CD4-positive, CD25-positive, alpha-beta regulatory T cell (primary cell): ENCODE measurements at regions not wholly inside any gene's neighbourhood (a gene's known extent, or its start where the extent isn't known, plus 50 kb on each side); places are given as distances from the start of the nearest gene placed in this dataset.

Experiments
- ATAC-seq, 2 donors: fragments of 150-1000 bp; cut with Tn5 transposase; one replicate each; pipeline ENCODE4 v1.10.0; 2021; ENCODE audit warnings: low read depth in 2 of 2, moderate number of reproducible peaks in 2 of 2, moderate library complexity in 1 of 2
- DNase-seq, 3 donors: peaks; one replicate each; pipeline versions ENCODE4 v3.0.0 to v3.0.0-alpha.2; 2012 to 2022; ENCODE audit warnings: mixed read lengths in 1 of 3
- H3K27ac ChIP-seq: one replicate; pipeline ENCODE4 v1.7.0; 2013; ENCODE audit warnings: mild to moderate bottlenecking, low read length; ENCODE audit not compliant: insufficient read depth, poor library complexity, severe bottlenecking
- H3K27me3 ChIP-seq: one replicate; pipeline ENCODE4 v1.7.0; 2013; ENCODE audit warnings: low read length; ENCODE audit not compliant: control insufficient read depth, insufficient read depth
- H3K36me3 ChIP-seq: one replicate; pipeline ENCODE4 v1.7.0; 2013; ENCODE audit warnings: mild to moderate bottlenecking, low read length, moderate library complexity; ENCODE audit not compliant: control insufficient read depth, insufficient read depth
- H3K4me1 ChIP-seq: 2 replicates; pipeline ENCODE4 v1.7.0; 2013; ENCODE audit warnings: mild to moderate bottlenecking, low read length; ENCODE audit not compliant: insufficient read depth, control insufficient read depth, poor library complexity, severe bottlenecking
- H3K4me3 ChIP-seq: one replicate; pipeline ENCODE4 v1.7.0; 2013; ENCODE audit warnings: low read depth, mild to moderate bottlenecking, low read length, moderate library complexity
- H3K9me3 ChIP-seq, 2 experiments: 1 replicate in 1 of 2; 2 replicates in 1 of 2; pipeline ENCODE4 v1.7.0; 2013; ENCODE audit warnings: low read length in 2 of 2, mild to moderate bottlenecking in 1 of 2, moderate library complexity in 1 of 2; ENCODE audit not compliant: control insufficient read depth in 2 of 2
- H3K27ac Mint-ChIP-seq, 3 donors: one replicate each; pipeline ENCODE4 v1.8.0; 2020 to 2022; ENCODE audit warnings: mild to moderate bottlenecking in 3 of 3, mixed read lengths in 3 of 3, moderate library complexity in 2 of 3
- H3K27me3 Mint-ChIP-seq: one replicate; pipeline ENCODE4 v1.8.0; 2022; ENCODE audit warnings: mild to moderate bottlenecking, mixed read lengths
- H3K36me3 Mint-ChIP-seq: one replicate; pipeline ENCODE4 v1.8.0; 2020; ENCODE audit warnings: mixed read lengths
- H3K4me1 Mint-ChIP-seq, 4 donors: one replicate each; pipeline ENCODE4 v1.8.0; 2020 to 2022; ENCODE audit warnings: mixed read lengths in 4 of 4, mild to moderate bottlenecking in 1 of 4
- H3K4me3 Mint-ChIP-seq, 4 donors: one replicate each; pipeline ENCODE4 v1.8.0; 2020 to 2022; ENCODE audit warnings: mild to moderate bottlenecking in 4 of 4, mixed read lengths in 4 of 4, moderate library complexity in 3 of 4
- H3K9me3 Mint-ChIP-seq, 7 donors: one replicate each; pipeline ENCODE4 v1.8.0; 2020 to 2022; ENCODE audit warnings: mixed read lengths in 7 of 7, mild to moderate bottlenecking in 3 of 7, moderate library complexity in 2 of 7

DNA sequence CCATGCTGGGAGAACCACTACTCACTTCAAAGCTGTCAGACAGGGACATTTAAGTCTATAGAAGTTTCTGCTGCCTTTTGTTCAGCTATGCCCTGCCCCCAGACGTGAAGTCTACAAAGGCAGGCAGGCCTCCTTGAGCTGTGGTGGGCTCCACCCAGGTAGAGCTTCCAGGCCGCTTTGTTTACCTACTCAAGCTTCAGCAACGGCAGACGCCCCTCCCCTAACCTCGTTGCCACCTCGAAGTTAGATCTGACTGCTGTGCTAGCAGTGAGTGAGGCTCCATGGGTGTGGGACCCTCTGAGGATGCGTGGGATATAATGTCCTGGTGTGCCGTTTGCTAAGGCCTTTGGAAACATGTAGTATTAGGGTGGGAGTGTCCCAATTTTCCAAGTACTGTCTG, 276.7 kb downstream of the ZIC4 start:
- no peak overlapping the region for H3K4me3 Mint-ChIP-seq
- Histone ChIP-seq H3K4me3 (no peak overlapping the region), H3K27me3 (no peaks in the 10 kb centered on the region), H3K4me1 (no peaks in the 10 kb centered on the region), H3K36me3 (no peaks in the 10 kb centered on the region), H3K9me3 (no peaks in the 10 kb centered on the region), H3K27ac (no peak overlapping the region)
- no peaks in the 10 kb centered on the region for H3K27me3 Mint-ChIP-seq
- H3K4me1 Mint-ChIP-seq = no peaks in the 10 kb centered on the region
- DNase-seq (no peak), ATAC-seq (no peak)
- H3K9me3 Mint-ChIP-seq = peaks cover 2 to 13% (median 7%) of the 10 kb centered on the region in 7 donors
- H3K36me3 Mint-ChIP-seq = no peaks in the 10 kb centered on the region
- H3K27ac Mint-ChIP-seq = no peak overlapping the region

DNA sequence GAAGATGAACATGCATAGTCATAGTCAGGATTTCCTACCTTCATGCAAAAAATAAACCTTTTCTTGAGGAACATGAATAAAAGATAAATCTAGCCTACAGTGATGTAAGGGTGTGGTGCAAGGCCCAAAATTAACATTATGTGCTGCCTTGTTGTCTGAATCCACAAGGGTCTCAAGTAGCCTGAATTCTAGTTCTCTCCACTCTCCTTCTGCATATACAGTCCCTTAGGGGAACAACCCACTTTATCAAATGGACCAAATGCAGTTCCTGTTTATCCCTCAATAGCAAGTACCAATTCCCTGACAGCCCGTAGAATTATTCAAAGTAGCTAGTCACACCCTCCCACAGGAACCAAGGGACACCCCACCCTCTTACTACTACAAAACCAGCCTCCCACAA, 284.0 kb downstream of the ZIC4 start:
- Mint-ChIP-seq H3K4me1 (no peaks in the 10 kb centered on the region), H3K36me3 (no peaks in the 10 kb centered on the region)
- ATAC-seq = no peak

DNA sequence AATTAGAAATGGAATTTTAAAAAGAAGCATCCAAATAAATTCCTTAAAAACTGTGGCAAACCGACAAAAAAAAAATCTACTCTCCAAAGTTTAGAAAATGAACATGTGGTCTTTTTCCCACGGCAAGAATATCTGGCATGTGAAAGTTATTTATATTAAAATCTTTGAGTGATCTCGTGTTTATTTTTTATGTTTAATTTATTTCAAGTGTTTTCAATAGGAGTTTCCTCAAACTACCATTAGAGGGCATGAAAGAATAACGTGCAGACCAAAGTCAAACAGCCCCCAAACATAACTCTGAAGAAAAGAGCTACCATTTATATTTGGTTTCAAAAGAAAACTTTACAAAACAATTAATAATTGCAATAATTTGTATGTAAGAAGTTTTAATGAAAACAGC, 286.4 kb downstream of the ZIC4 start:
- no peak for ATAC-seq
- Mint-ChIP-seq H3K27ac (no peak overlapping the region), H3K27me3 (no peaks in the 10 kb centered on the region), H3K9me3 (peaks cover 0 to 4% (median 0%) of the 10 kb centered on the region in 7 donors), H3K36me3 (no peaks in the 10 kb centered on the region), H3K4me1 (no peaks in the 10 kb centered on the region), H3K4me3 (no peak overlapping the region)
- H3K27me3 ChIP-seq = no peaks in the 10 kb centered on the region
- no peaks in the 10 kb centered on the region for H3K4me1 ChIP-seq
- no peaks in the 10 kb centered on the region for H3K9me3 ChIP-seq
- no peak for DNase-seq
- H3K27ac ChIP-seq = no peak overlapping the region
- H3K36me3 ChIP-seq = no peaks in the 10 kb centered on the region
- no peak overlapping the region for H3K4me3 ChIP-seq

More for the DNA sequence above, 284.0 kb downstream of the ZIC4 start:
- Mint-ChIP-seq H3K9me3 (peaks cover 0 to 10% (median 2%) of the 10 kb centered on the region in 7 donors), H3K27me3 (no peaks in the 10 kb centered on the region), H3K27ac (no peak overlapping the region), H3K4me3 (no peak overlapping the region)
- Histone ChIP-seq H3K9me3 (no peaks in the 10 kb centered on the region), H3K4me3 (no peak overlapping the region), H3K27me3 (no peaks in the 10 kb centered on the region), H3K27ac (no peak overlapping the region), H3K4me1 (no peaks in the 10 kb centered on the region), H3K36me3 (no peaks in the 10 kb centered on the region)
- DNase-seq = no peak

DNA sequence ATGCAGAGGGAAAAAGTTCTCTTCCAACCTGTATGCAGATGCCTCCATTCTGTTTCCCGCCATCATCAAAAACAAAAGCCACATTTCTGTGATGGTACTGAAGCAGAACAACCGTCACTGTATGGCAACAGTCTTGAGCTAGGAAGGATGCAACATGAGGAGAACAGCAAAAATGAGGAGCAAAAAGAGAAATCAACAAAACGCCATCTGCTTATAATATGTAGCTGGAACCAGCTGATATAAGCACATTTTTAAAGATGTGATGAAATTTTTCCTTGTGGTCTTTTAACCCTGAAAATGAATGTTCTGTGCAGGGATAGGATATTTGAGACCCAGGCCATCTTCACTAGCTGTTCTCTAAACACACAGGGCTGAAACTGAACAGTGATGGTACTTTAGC, 287.0 kb downstream of the ZIC4 start:
- H3K27ac Mint-ChIP-seq = no peak overlapping the region
- H3K27ac ChIP-seq = no peak overlapping the region
- H3K4me1 Mint-ChIP-seq = no peaks in the 10 kb centered on the region
- no peak for ATAC-seq
- no peaks in the 10 kb centered on the region for H3K27me3 Mint-ChIP-seq
- H3K36me3 ChIP-seq = no peaks in the 10 kb centered on the region
- H3K9me3 Mint-ChIP-seq = peaks cover 0 to 4% (median 0%) of the 10 kb centered on the region in 7 donors
- H3K4me3 Mint-ChIP-seq = no peak overlapping the region
- H3K4me3 ChIP-seq = no peak overlapping the region
- H3K27me3 ChIP-seq = no peaks in the 10 kb centered on the region
- no peaks in the 10 kb centered on the region for H3K36me3 Mint-ChIP-seq
- no peaks in the 10 kb centered on the region for H3K9me3 ChIP-seq
- H3K4me1 ChIP-seq = no peaks in the 10 kb centered on the region
- DNase-seq = no peak

DNA sequence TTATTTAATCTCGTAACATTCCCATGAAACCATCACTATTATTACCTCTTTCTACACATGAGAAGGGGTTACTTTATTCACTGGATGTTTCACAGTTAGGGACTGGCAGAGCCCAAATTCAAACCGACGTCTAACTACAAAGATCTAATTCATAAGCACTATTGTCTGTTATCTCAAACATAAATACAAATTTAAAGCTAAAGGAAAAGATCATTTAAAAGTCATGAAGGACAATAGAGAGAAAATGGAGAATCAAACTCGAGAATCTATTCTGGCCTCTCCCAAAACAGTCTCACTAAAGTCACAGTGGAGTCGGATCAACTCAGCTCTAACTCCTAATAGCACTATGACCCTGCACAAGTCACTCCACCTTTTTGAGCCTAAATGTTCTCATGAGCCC, 287.7 kb downstream of the ZIC4 start:
- Histone ChIP-seq H3K27ac (no peak overlapping the region), H3K9me3 (no peaks in the 10 kb centered on the region), H3K27me3 (no peaks in the 10 kb centered on the region), H3K4me1 (no peaks in the 10 kb centered on the region), H3K4me3 (no peak overlapping the region), H3K36me3 (no peaks in the 10 kb centered on the region)
- Mint-ChIP-seq H3K9me3 (peaks cover 0 to 4% (median 0%) of the 10 kb centered on the region in 7 donors), H3K27ac (no peak overlapping the region), H3K4me3 (no peak overlapping the region), H3K4me1 (no peaks in the 10 kb centered on the region), H3K27me3 (no peaks in the 10 kb centered on the region), H3K36me3 (no peaks in the 10 kb centered on the region)
- DNase-seq = no peak
- ATAC-seq = no peak

DNA sequence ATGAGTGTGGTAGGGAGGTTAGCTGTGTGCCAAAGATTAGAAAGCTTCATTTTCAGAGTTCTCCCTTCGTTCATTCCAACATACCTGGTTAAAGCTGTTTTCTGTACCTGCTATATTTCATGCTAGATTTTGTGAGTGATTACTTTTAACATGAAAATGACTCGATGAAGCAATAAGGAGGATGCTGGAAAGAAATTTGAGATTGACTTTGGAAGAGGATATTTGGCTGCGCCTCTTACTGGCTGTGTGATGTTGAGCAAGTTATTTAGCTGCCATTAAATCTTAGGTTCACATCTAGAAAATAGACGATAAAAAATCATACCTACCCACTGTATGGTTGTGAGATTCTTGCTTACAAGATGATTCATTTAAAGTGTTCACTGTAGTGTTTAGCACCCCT, 288.7 kb downstream of the ZIC4 start:
- Histone ChIP-seq H3K27ac (no peak overlapping the region), H3K4me3 (no peak overlapping the region), H3K4me1 (no peaks in the 10 kb centered on the region), H3K27me3 (no peaks in the 10 kb centered on the region), H3K36me3 (no peaks in the 10 kb centered on the region), H3K9me3 (no peaks in the 10 kb centered on the region)
- Mint-ChIP-seq H3K36me3 (no peaks in the 10 kb centered on the region), H3K4me1 (no peaks in the 10 kb centered on the region), H3K27ac (no peak overlapping the region), H3K4me3 (no peak overlapping the region), H3K27me3 (no peaks in the 10 kb centered on the region), H3K9me3 (peaks cover 0 to 4% (median 0%) of the 10 kb centered on the region in 7 donors)
- no peak for DNase-seq
- ATAC-seq = no peak

DNA sequence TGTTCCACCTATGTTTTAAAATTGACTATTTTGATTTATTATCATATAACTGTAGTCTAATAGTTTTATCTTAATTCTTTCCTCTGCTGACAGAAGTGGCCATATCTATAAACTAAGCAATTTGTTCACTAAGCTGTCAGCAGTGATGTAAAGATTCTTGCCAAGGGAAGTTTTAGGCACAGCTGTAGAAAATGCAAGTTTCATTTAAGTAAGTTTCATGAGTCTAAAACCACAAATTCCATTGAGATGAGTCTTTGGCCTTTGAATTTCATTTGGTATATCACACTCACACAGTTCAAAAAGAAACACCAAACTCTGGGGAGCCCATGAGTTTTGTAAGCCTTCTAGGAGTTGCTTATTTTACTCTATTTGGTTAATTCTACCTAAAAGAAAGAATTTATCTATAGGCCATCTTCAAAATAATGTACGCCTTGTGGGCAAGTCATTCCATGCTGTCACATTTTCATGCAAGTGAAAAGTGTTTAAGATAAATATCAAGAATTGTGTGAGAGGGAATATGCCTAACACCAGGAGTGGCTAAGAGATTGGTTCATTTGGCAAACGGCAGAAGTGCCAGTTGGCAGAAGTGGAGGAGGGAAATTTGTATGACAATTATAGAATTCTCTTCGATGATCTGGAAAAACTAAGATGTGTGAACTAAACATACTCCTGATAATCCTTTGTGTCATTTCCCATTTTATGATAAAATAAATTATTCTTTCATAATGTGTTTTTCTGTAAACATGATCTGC, 292.9 kb downstream of the ZIC4 start:
- Mint-ChIP-seq H3K9me3 (peaks cover 0 to 10% (median 0%) of the 10 kb centered on the region in 7 donors), H3K27ac (no peak overlapping the region), H3K4me3 (no peak overlapping the region), H3K27me3 (no peaks in the 10 kb centered on the region), H3K4me1 (no peaks in the 10 kb centered on the region), H3K36me3 (no peaks in the 10 kb centered on the region)
- Histone ChIP-seq H3K27me3 (no peaks in the 10 kb centered on the region), H3K4me1 (no peaks in the 10 kb centered on the region), H3K27ac (no peak overlapping the region), H3K9me3 (no peaks in the 10 kb centered on the region), H3K36me3 (no peaks in the 10 kb centered on the region), H3K4me3 (no peak overlapping the region)
- DNase-seq = no peak
- no peak for ATAC-seq

DNA sequence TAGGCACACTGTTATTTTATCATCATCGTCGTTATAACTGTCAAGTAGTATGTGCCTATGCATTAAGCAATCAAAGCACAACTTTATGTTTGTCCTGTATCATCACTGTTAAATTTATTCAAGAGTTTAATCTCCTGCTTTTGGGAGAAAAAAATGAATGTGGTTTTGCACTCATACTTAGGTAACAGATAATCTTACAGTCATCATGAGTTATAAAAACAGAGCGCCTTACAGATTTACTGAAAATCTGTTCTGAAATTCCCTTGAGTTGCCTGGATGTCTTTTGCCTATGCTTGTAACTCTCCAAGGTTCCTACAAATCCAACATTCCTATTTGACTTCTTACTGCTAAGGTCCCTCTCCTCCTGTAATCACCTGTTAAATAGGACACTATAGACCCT, 307.3 kb downstream of the ZIC4 start:
- no peak for DNase-seq
- H3K36me3 Mint-ChIP-seq = no peaks in the 10 kb centered on the region
- H3K27ac Mint-ChIP-seq = no peak overlapping the region

More for the DNA sequence above, 307.3 kb downstream of the ZIC4 start:
- H3K36me3 ChIP-seq = no peaks in the 10 kb centered on the region
- no peaks in the 10 kb centered on the region for H3K27me3 Mint-ChIP-seq
- H3K27ac ChIP-seq = no peak overlapping the region
- H3K27me3 ChIP-seq = no peaks in the 10 kb centered on the region
- H3K4me3 ChIP-seq = no peak overlapping the region
- H3K9me3 Mint-ChIP-seq = peaks cover 2 to 26% (median 9%) of the 10 kb centered on the region in 7 donors
- ATAC-seq = no peak
- no peaks in the 10 kb centered on the region for H3K4me1 ChIP-seq
- no peaks in the 10 kb centered on the region for H3K9me3 ChIP-seq
- H3K4me3 Mint-ChIP-seq = no peak overlapping the region
- no peaks in the 10 kb centered on the region for H3K4me1 Mint-ChIP-seq
